Effector memory CD4-positive, alpha-beta T cell (primary cell): ENCODE measurements at regions not wholly inside any gene's neighbourhood (a gene's known extent, or its start where the extent isn't known, plus 50 kb on each side); places are given as distances from the start of the nearest gene placed in this dataset.

ENCODE experiments used
- DNase-seq, 3 donors: peaks; one replicate each; pipeline ENCODE4 v3.0.0-alpha.2; 2020
- H3K27ac ChIP-seq: 2 replicates; pipeline ENCODE4 v1.7.0; 2013; ENCODE audit warnings: mild to moderate bottlenecking, low read length, moderate library complexity; ENCODE audit not compliant: insufficient read depth, poor library complexity, severe bottlenecking
- H3K27me3 ChIP-seq: replicated peaks from 2 replicates; pipeline ENCODE4 v1.7.0; 2013; ENCODE audit warnings: mild to moderate bottlenecking, low read length; ENCODE audit not compliant: insufficient read depth, control insufficient read depth, poor library complexity, severe bottlenecking
- H3K36me3 ChIP-seq: 2 replicates; pipeline ENCODE4 v1.7.0; 2013; ENCODE audit warnings: mild to moderate bottlenecking, low read length, moderate library complexity; ENCODE audit not compliant: control insufficient read depth, insufficient read depth
- H3K4me1 ChIP-seq: 2 replicates; pipeline ENCODE4 v1.7.0; 2013; ENCODE audit warnings: low read length, mild to moderate bottlenecking; ENCODE audit not compliant: control insufficient read depth, insufficient read depth, poor library complexity, severe bottlenecking
- H3K4me3 ChIP-seq: 2 replicates; pipeline ENCODE4 v1.7.0; 2013; ENCODE audit warnings: low read length, low read depth, mild to moderate bottlenecking; ENCODE audit not compliant: insufficient read depth, poor library complexity, severe bottlenecking
- H3K9me3 ChIP-seq: 2 replicates; pipeline ENCODE4 v1.7.0; 2013; ENCODE audit warnings: mild to moderate bottlenecking, low read length, moderate library complexity; ENCODE audit not compliant: control insufficient read depth

GRCh38 chr15:87213626-87214025, 1042.9 kb downstream of the NTRK3 start:
- no peaks in the 10 kb centered on the region for H3K27me3 ChIP-seq
- DNase-seq: no peak
- no peak overlapping the region for H3K27ac ChIP-seq
- H3K4me1 ChIP-seq: no peaks in the 10 kb centered on the region
- H3K36me3 ChIP-seq: no peaks in the 10 kb centered on the region
- no peak overlapping the region for H3K4me3 ChIP-seq
- no peaks in the 10 kb centered on the region for H3K9me3 ChIP-seq

- Histone ChIP-seq H3K4me1 (no peaks in the 10 kb centered on the region), H3K27me3 (no peaks in the 10 kb centered on the region), H3K9me3 (no peaks in the 10 kb centered on the region), H3K4me3 (no peak overlapping the region), H3K36me3 (no peaks in the 10 kb centered on the region), H3K27ac (no peak overlapping the region)
- DNase-seq: no peak
These were observed 1044.5 kb downstream of the NTRK3 start for GRCh38 chr15:87212041-87212440.

- DNase-seq: no peak
- H3K27ac ChIP-seq: no peak overlapping the region
- no peaks in the 10 kb centered on the region for H3K9me3 ChIP-seq
These were observed 1045.0 kb downstream of the NTRK3 start for GRCh38 chr15:87211547-87211946.

GRCh38 chr15:87209891-87210689, 1046.4 kb downstream of the NTRK3 start:
- DNase-seq: no peak
- Histone ChIP-seq H3K27me3 (no peaks in the 10 kb centered on the region), H3K9me3 (no peaks in the 10 kb centered on the region), H3K4me3 (no peak overlapping the region), H3K36me3 (no peaks in the 10 kb centered on the region), H3K4me1 (no peaks in the 10 kb centered on the region), H3K27ac (no peak overlapping the region)

More at GRCh38 chr15:87211547-87211946, 1045.0 kb downstream of the NTRK3 start:
- Histone ChIP-seq H3K4me1 (no peaks in the 10 kb centered on the region), H3K27me3 (no peaks in the 10 kb centered on the region), H3K36me3 (no peaks in the 10 kb centered on the region), H3K4me3 (no peak overlapping the region)

GRCh38 chr15:87207990-87208580, 1048.5 kb downstream of the NTRK3 start:
- DNase-seq: no peak
- peaks cover 2% of the 10 kb centered on the region for H3K27me3 ChIP-seq
- H3K36me3 ChIP-seq: no peaks in the 10 kb centered on the region
- no peak overlapping the region for H3K27ac ChIP-seq
- no peaks in the 10 kb centered on the region for H3K9me3 ChIP-seq
- no peak overlapping the region for H3K4me3 ChIP-seq
- H3K4me1 ChIP-seq: no peaks in the 10 kb centered on the region

GRCh38 chr15:87207251-87207650, 1049.3 kb downstream of the NTRK3 start:
- Histone ChIP-seq H3K36me3 (no peaks in the 10 kb centered on the region), H3K27ac (no peak overlapping the region), H3K4me3 (no peak overlapping the region), H3K9me3 (no peaks in the 10 kb centered on the region), H3K4me1 (no peaks in the 10 kb centered on the region), H3K27me3 (peaks cover 2% of the 10 kb centered on the region)
- no peak for DNase-seq

- Histone ChIP-seq H3K36me3 (no peaks in the 10 kb centered on the region), H3K4me1 (no peaks in the 10 kb centered on the region), H3K27ac (no peak overlapping the region), H3K4me3 (no peak overlapping the region), H3K9me3 (no peaks in the 10 kb centered on the region), H3K27me3 (peaks cover 2% of the 10 kb centered on the region)
- no peak for DNase-seq
These were observed 1054.6 kb downstream of the NTRK3 start for GRCh38 chr15:87201986-87202385.

GRCh38 chr15:87200149-87200548, 1056.4 kb downstream of the NTRK3 start:
- peaks cover 2% of the 10 kb centered on the region for H3K27me3 ChIP-seq
- DNase-seq: no peak
- no peak overlapping the region for H3K27ac ChIP-seq
- no peaks in the 10 kb centered on the region for H3K36me3 ChIP-seq
- no peaks in the 10 kb centered on the region for H3K4me1 ChIP-seq
- no peaks in the 10 kb centered on the region for H3K9me3 ChIP-seq
- no peak overlapping the region for H3K4me3 ChIP-seq

- Histone ChIP-seq H3K4me3 (no peak overlapping the region), H3K9me3 (no peaks in the 10 kb centered on the region), H3K36me3 (no peaks in the 10 kb centered on the region), H3K4me1 (no peaks in the 10 kb centered on the region), H3K27me3 (no peaks in the 10 kb centered on the region), H3K27ac (no peak overlapping the region)
- DNase-seq: no peak
These were observed 1058.6 kb downstream of the NTRK3 start for GRCh38 chr15:87197981-87198380.

- H3K9me3 ChIP-seq: no peaks in the 10 kb centered on the region
- DNase-seq: no peak
- H3K27ac ChIP-seq: no peak overlapping the region
- H3K4me1 ChIP-seq: no peaks in the 10 kb centered on the region
- no peak overlapping the region for H3K4me3 ChIP-seq
- no peaks in the 10 kb centered on the region for H3K27me3 ChIP-seq
- no peaks in the 10 kb centered on the region for H3K36me3 ChIP-seq
These were observed 1060.0 kb downstream of the NTRK3 start for GRCh38 chr15:87196498-87196897.
